K562 (cell line): ENCODE measurements at regions not wholly inside any gene's neighbourhood (a gene's known extent, or its start where the extent isn't known, plus 50 kb on each side); places are given as distances from the start of the nearest gene placed in this dataset.

Source experiments
- ATAC-seq: fragments of 200-7000 bp; cut with Tn5 transposase; 3 replicates; pipeline ENCODE4 v1.9.1; 2020; ENCODE audit warnings: moderate library complexity
- BruUV-seq: library from RNA; stranded (reverse); fragments of 400-500 nt; replicated peaks from 2 replicates; lab custom pipeline; 2021; lab: Mats Ljungman, UMichigan
- CTCF ChIA-PET: fragments of 300-600 bp; formaldehyde crosslinking; extraction: SDS; loops from one replicate; lab custom pipeline; 2021; ENCODE audit warnings: low intra/inter-chr PET ratio; lab: Yijun Ruan, JAX
- POLR2A ChIA-PET: fragments of 300-600, 350-650 bp; sonication (Branson Sonifier 250); formaldehyde crosslinking; extraction: SDS; loops from one replicate; lab custom pipeline; 2021; ENCODE audit warnings: antibody characterized with exemption, inconsistent platforms; lab: Yijun Ruan, JAX
- DNase-seq, 4 experiments: peaks; one replicate each; pipeline versions ENCODE4 v3.0.0 to v3.0.0-alpha.2; 2011 to 2018; ENCODE audit warnings: low spot score in 3 of 4, mixed read lengths in 3 of 4; ENCODE audit errors: extremely low read depth in 1 of 4
- FAIRE-seq: peaks from 2 replicates; lab custom pipeline; 2011; peaks lifted over from hg19 to GRCh38; lab: Jason Lieb, UNC
- H2AFZ ChIP-seq: 2 replicates; pipeline ENCODE4 v1.6.0; 2011; ENCODE audit warnings: low read depth, low read length, control low read depth, inconsistent platforms
- H3K27ac ChIP-seq: fragments of 200-600 bp; 3 replicates; pipeline ENCODE4 v1.8.0; 2011; ENCODE audit warnings: low read depth, mild to moderate bottlenecking, control low read depth, inconsistent platforms, low read length, moderate library complexity, mixed read lengths; ENCODE audit errors: extremely low read depth
- H3K27me3 ChIP-seq, 2 experiments: fragments of 300-600 bp in 1 of 2; 2 replicates in 1 of 2; 3 replicates in 1 of 2; pipeline versions ENCODE4 v1.6.0 to v1.8.0; 2011; ENCODE audit warnings: inconsistent platforms in 2 of 2, low read length in 2 of 2, mild to moderate bottlenecking in 1 of 2, mixed read lengths in 1 of 2, moderate library complexity in 1 of 2; ENCODE audit not compliant: control insufficient read depth in 2 of 2, insufficient read depth in 2 of 2
- H3K36me3 ChIP-seq: fragments of 300-600 bp; 3 replicates; pipeline ENCODE4 v1.8.0; 2011; ENCODE audit warnings: mild to moderate bottlenecking, low read length, inconsistent platforms; ENCODE audit not compliant: control insufficient read depth, insufficient read depth
- H3K4me1 ChIP-seq, 2 experiments: fragments of 200-600 bp in 1 of 2; replicated peaks in 1 of 2; 2 replicates in 1 of 2; 3 replicates in 1 of 2; pipeline versions ENCODE4 v1.5.1 to v1.8.0; 2011; ENCODE audit warnings: inconsistent platforms in 2 of 2, low read length in 2 of 2, mild to moderate bottlenecking in 1 of 2, mixed read lengths in 1 of 2, moderate library complexity in 1 of 2; ENCODE audit not compliant: control insufficient read depth in 2 of 2, insufficient read depth in 2 of 2
- H3K4me2 ChIP-seq: 2 replicates; pipeline ENCODE4 v1.6.1; 2011; ENCODE audit warnings: low read length, control low read depth, inconsistent platforms, mixed read lengths; ENCODE audit not compliant: insufficient read depth
- H3K4me3 ChIP-seq: fragments of 200-600 bp; sonication (generic), shearing (Covaris generic); 2 replicates; pipeline ENCODE4 v1.5.1; 2016; ENCODE audit warnings: control low read depth, inconsistent platforms
- H3K79me2 ChIP-seq: fragments of 200-600 bp; 3 replicates; pipeline ENCODE4 v1.8.0; 2011; ENCODE audit warnings: low read length, inconsistent platforms; ENCODE audit not compliant: control insufficient read depth, insufficient read depth
- H3K9ac ChIP-seq, 2 experiments: 2 replicates each; pipeline versions ENCODE4 v1.6.0 to v1.6.1; 2011; ENCODE audit warnings: low read depth in 2 of 2, low read length in 2 of 2, control low read depth in 1 of 2, inconsistent platforms in 1 of 2, mild to moderate bottlenecking in 1 of 2, mixed read lengths in 1 of 2; ENCODE audit not compliant: insufficient read depth in 1 of 2
- H3K9me1 ChIP-seq: one replicate; pipeline ENCODE4 v1.6.0; 2011; ENCODE audit warnings: inconsistent platforms, mild to moderate bottlenecking, low read length, moderate library complexity; ENCODE audit not compliant: control insufficient read depth, insufficient read depth
- H3K9me3 ChIP-seq: replicated peaks from 2 replicates; pipeline ENCODE4 v1.5.1; 2011; ENCODE audit warnings: low read depth, low read length, inconsistent platforms; ENCODE audit not compliant: control insufficient read depth, insufficient read depth
- H4K20me1 ChIP-seq: replicated peaks from 2 replicates; pipeline ENCODE4 v1.6.1; 2011; ENCODE audit warnings: low read length, inconsistent platforms, mixed read lengths; ENCODE audit not compliant: control insufficient read depth, insufficient read depth
- CEBPB ChIP-seq: fragments of 450-650 bp; IDR thresholded peaks from 2 replicates; pipeline ENCODE4 v1.6.1; 2016; ENCODE audit warnings: missing genetic modification characterization, missing compliant biosample characterization
- FOXJ3 ChIP-seq: sonication (generic); formaldehyde crosslinking; IDR thresholded peaks from 2 replicates; pipeline ENCODE4 v1.4.0; 2020; ENCODE audit warnings: mild to moderate bottlenecking, missing genetic modification reagents
- NR2C2 ChIP-seq, 2 experiments: fragments of 200-800 bp in 1 of 2; sonication (Bioruptor generic) in 1 of 2; sonication (generic) in 1 of 2; formaldehyde crosslinking in 1 of 2; IDR thresholded peaks; 2 replicates each; pipeline versions ENCODE4 v1.6.1 to v1.8.0; 2016 to 2022; ENCODE audit warnings: mild to moderate bottlenecking in 1 of 2, missing compliant biosample characterization in 1 of 2, missing genetic modification characterization in 1 of 2, missing genetic modification reagents in 1 of 2
- POLR2H ChIP-seq: IDR thresholded peaks from 2 replicates; pipeline ENCODE4 v1.6.1; 2016; ENCODE audit warnings: missing genetic modification characterization, low read depth, mild to moderate bottlenecking, control low read depth, missing compliant biosample characterization, moderate library complexity
- RAD21 ChIP-seq, 2 experiments: fragments of 250-450 bp in 1 of 2; fragments of 450-650 bp in 1 of 2; sonication (Bioruptor Pico) in 1 of 2; formaldehyde crosslinking in 1 of 2; IDR thresholded peaks in 1 of 2; conservative IDR thresholded peaks in 1 of 2; 2 replicates each; pipeline versions ENCODE4 v1.4.0 to v1.8.0; 2020 to 2022; ENCODE audit warnings: mild to moderate bottlenecking in 2 of 2, moderate library complexity in 1 of 2
- ZNF57 ChIP-seq: fragments of 450-650 bp; formaldehyde crosslinking; IDR thresholded peaks from 2 replicates; pipeline ENCODE4 v1.4.0; 2020; ENCODE audit warnings: mild to moderate bottlenecking, moderate library complexity
- WGBS: fragments of 100-300 bp; shearing (Covaris generic); methylation state at CpG from one replicate; pipeline ENCODE4 v1.1.6; 2016; ENCODE audit warnings: low coverage, mixed read lengths; ENCODE audit not compliant: insufficient coverage; ENCODE audit errors: missing lambda C conversion rate; 5-methylcytosine and 5-hydroxymethylcytosine counted together
- in situ Hi-C: fragments of 300-500 bp; cut with MboI; formaldehyde crosslinking; loops from 4 replicates; pipeline ENCODE4 v1.15.0; 2018; ENCODE audit warnings: inconsistent platforms, mixed read lengths
- intact Hi-C: fragments of 100-400 bp; cut with micrococcal nuclease; formaldehyde crosslinking; loops from 2 replicates; pipeline ENCODE4 v1.14.2; 2022

- intact Hi-C loops = no loop called here
- in situ Hi-C loops = no loop called here
- Histone ChIP-seq H3K9me1 (no peaks in the 10 kb centered on the region), H3K9ac (no peak overlapping the region), H3K4me1 (no peaks in the 10 kb centered on the region), H4K20me1 (no peaks in the 10 kb centered on the region), H3K9me3 (no peaks in the 10 kb centered on the region), H3K27ac (no peak overlapping the region), H3K36me3 (no peaks in the 10 kb centered on the region), H2AFZ (no peak overlapping the region), H3K4me2 (no peak overlapping the region), H3K79me2 (no peaks in the 10 kb centered on the region), H3K4me3 (no peak overlapping the region), H3K27me3 (no peaks in the 10 kb centered on the region; a peak in 1 of 5 replicates)
- 3% methylated on average over 4 of the region's 4 CpGs for WGBS
- CTCF ChIA-PET = no interaction called here
- peak; percentile 54 for ATAC-seq
- FAIRE-seq = no peak
- POLR2A ChIA-PET = no interaction called here
- no peak for DNase-seq
- TF ChIP-seq NR2C2 (CRISPR knock-in tag; IDR thresholded peaks at IDR 0.05) = no peak
- TF ChIP-seq NR2C2 (tag; IDR thresholded peaks at IDR 0.05) = no peak
- TF ChIP-seq POLR2H (tag) = no peak
- no peak for TF ChIP-seq FOXJ3
- TF ChIP-seq ZNF57 (CRISPR knock-in tag) = no peak
- 0 out of 4 replicates have a peak, but pooled peaks of 1 of the 2 experiments have one; percentile 20 for TF ChIP-seq RAD21 (CRISPR knock-in tag; conservative IDR thresholded peaks at IDR 0.05 in 1 of 2, IDR thresholded peaks at IDR 0.05 in 1 of 2)
- TF ChIP-seq CEBPB (tag) = peak; percentile 43; the same call in 1 of the 2 replicates
- BruUV-seq = no TSS peak
These were observed 73.3 kb upstream of the SOD3 start for GRCh38 chr4:24722026-24722568.
